NCI-H226 (cell line): ENCODE measurements at regions not wholly inside any gene's neighbourhood (a gene's known extent, or its start where the extent isn't known, plus 50 kb on each side); places are given as distances from the start of the nearest gene placed in this dataset.
A peak's percentile ranks its signal among the peaks of the same experiment; 100 is the strongest.
"Not testable (repeated sequence)": the region's sequence is repeated elsewhere in the genome, so short reads cannot be mapped to it uniquely, and the experiment has no call there.

Experiments
- DNase-seq: peaks from one replicate; pipeline ENCODE4 v3.0.0-alpha.2; 2015

- DNase-seq = no peak
Measured at GRCh38 chr1:101371259-101371658, 134.4 kb downstream of the S1PR1 start.

- no peak for DNase-seq
Measured at GRCh38 chr1:101373570-101373969, 136.8 kb downstream of the S1PR1 start.

- DNase-seq = not testable (repeated sequence)
Measured at GRCh38 chr1:101375448-101375847, 138.6 kb downstream of the S1PR1 start.

- DNase-seq = no peak
Measured at GRCh38 chr1:101376121-101377083, 139.6 kb downstream of the S1PR1 start.

GRCh38 chr1:101377084-101377835 lies 140.4 kb downstream of the S1PR1 start:
- DNase-seq = no peak

- DNase-seq = no peak
Measured at GRCh38 chr1:101379037-101379436, 142.2 kb downstream of the S1PR1 start.

GRCh38 chr1:101379950-101380349 lies 143.1 kb downstream of the S1PR1 start:
- no peak for DNase-seq

- DNase-seq = no peak
Measured at GRCh38 chr1:101382135-101382534, 145.3 kb downstream of the S1PR1 start.

- peak; percentile 23 for DNase-seq
Measured at GRCh38 chr1:101388904-101389546, 152.2 kb downstream of the S1PR1 start.

- DNase-seq = no peak
Measured at GRCh38 chr1:101389547-101389929, 152.7 kb downstream of the S1PR1 start.

- no peak for DNase-seq
Measured at GRCh38 chr1:101392552-101392951, 155.7 kb downstream of the S1PR1 start.

GRCh38 chr1:101394041-101394440 lies 157.2 kb downstream of the S1PR1 start:
- no peak for DNase-seq

GRCh38 chr1:101399222-101399621 lies 162.4 kb downstream of the S1PR1 start:
- DNase-seq = no peak

GRCh38 chr1:101406271-101406670 lies 169.5 kb downstream of the S1PR1 start:
- no peak for DNase-seq

GRCh38 chr1:101406681-101407080 lies 169.9 kb downstream of the S1PR1 start:
- no peak for DNase-seq

GRCh38 chr1:101407505-101408211 lies 170.8 kb downstream of the S1PR1 start:
- no peak for DNase-seq

GRCh38 chr1:101408212-101409042 lies 171.6 kb downstream of the S1PR1 start:
- no peak for DNase-seq

GRCh38 chr1:101409102-101409501 lies 172.3 kb downstream of the S1PR1 start:
- no peak for DNase-seq

- DNase-seq = no peak
Measured at GRCh38 chr1:101410048-101410878, 173.4 kb downstream of the S1PR1 start.

GRCh38 chr1:101420406-101420805 lies 183.6 kb downstream of the S1PR1 start:
- DNase-seq = no peak

- DNase-seq = not testable (repeated sequence)
Measured at GRCh38 chr1:101428083-101428482, 191.3 kb downstream of the S1PR1 start.
